HG03280 (cell line): ENCODE measurements at regions not wholly inside any gene's neighbourhood (a gene's known extent, or its start where the extent isn't known, plus 50 kb on each side); places are given as distances from the start of the nearest gene placed in this dataset.

Experiments
- ATAC-seq: cut with Tn5 transposase; IDR thresholded peaks from one replicate; pipeline ENCODE4 v1.9.1; 2021; ENCODE audit warnings: mild to moderate bottlenecking, moderate library complexity; ENCODE audit not compliant: unreplicated experiment

DNA sequence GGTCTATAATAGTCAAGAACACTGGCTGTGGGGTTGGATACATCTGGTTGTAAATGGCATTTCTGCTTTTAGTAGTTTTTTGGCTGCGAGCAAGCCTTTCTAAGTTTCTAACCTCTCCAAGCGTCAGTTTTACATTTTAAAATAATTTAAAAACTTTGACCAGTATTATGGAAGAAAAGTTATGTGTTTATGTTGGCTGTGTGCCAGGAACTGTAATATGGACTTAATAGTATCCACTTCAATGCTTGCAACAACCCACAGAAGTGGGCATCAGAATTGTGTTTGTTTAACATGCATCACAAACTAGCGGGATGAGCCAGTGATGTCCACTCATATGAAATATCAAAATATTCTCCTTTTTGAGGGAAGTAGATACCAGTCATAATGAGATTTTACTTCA lies 844.2 kb downstream of the JRKL start:
- ATAC-seq = no peak

GRCh38 chr11:97237151-97237550 lies 847.3 kb downstream of the JRKL start:
- no peak for ATAC-seq

DNA sequence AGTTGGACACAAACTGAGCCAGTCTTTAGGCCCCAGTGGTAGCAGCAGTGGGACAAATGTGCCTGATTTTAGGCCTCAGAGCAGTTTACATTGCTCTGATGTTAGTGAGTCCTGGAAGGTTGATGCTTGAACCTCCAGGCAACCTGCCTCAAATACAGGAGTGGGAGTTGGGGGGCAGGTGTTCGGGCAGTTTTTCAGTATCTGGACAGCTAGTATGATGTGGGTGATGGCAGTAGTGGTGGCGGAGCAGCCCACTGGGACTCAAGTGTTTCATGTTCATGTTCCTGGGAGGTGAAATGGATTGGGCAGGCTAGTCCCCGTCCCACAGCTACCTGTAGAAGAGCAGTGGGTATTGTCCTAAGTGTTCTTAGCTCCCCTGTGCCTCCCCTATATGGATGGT lies 857.8 kb downstream of the JRKL start:
- no peak for ATAC-seq

DNA sequence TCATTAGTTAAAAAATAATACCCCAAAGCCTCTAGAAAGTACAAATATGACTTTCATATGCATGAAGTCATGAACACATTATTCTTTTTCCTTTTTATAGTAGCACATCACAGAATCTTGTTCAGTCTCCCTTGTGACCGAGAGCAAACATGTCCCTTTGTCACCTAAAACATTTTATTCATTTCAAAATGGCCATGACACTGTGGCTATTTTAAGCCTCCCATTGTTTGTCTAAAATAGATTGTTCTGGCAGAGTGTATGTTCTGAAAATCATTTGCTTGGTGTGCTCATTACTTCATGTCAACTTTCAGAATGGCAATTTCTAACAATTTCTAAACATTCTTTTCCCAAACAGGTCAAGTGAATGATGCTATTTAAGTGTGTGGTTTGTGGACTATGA lies 865.0 kb downstream of the JRKL start:
- ATAC-seq = no peak

GRCh38 chr11:97259434-97259833 lies 869.6 kb downstream of the JRKL start:
- no peak for ATAC-seq

DNA sequence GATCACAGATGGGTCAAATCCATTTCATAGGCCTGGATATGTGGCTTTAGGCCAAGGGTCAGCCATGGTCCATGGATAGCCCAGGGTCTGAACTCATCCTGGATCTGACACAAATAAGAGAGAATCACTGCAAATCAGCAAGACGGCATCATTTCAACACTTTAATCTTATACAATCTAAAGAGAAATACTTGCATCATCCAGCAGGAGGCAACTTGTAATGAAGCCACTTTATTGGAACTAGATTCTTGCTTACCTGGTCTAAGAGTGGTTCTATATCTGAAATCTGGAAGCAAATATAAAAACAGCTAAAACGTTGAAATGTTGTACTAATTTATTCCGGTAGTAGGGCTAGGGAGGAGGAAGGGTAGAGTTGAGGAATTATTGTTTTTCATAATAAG lies 870.1 kb downstream of the JRKL start:
- ATAC-seq = no peak

GRCh38 chr11:97263183-97263858 lies 873.5 kb downstream of the JRKL start:
- no peak for ATAC-seq

- no peak for ATAC-seq
These were observed 879.7 kb downstream of the JRKL start for GRCh38 chr11:97269527-97269926.

- no peak for ATAC-seq
These were observed 889.5 kb downstream of the JRKL start for GRCh38 chr11:97279341-97279740.

DNA sequence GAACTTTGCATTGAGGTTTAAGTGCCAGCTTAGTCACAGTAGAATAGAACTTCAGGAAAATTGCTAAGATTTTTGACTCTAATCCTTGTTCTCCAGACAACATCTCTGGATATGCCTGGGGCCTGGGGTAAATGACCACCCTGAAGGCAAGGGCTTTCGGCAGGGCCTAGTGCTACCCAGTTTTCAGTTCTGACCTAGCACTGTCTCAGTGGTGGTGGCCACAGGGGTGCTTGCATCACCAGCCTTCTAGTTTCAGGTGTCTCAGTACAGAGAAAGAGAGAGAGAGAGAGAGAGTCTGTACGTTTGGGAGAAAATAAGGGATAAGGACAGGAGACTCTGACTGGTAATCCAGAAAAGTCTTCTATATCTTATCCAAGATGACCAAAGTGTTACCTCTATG lies 890.5 kb downstream of the JRKL start:
- ATAC-seq = no peak

DNA sequence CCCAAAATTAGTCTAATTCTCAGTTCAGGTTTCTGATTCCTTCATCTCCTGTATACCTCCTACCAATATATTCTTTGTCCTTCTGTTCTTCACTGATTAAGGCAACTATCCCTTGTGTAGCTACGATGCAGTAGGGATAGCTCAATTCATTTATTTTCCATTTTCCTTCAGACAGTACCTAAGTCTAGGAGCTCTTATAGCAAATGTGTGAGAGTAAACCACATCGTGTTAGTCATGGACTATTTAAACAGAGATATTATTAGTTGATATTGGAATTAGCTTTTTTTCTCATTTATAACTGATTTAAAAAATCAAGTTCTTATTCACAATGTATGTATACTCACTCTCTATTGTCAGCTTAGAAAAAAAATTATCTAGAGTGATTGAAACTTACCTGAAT lies 900.0 kb downstream of the JRKL start:
- no peak for ATAC-seq

DNA sequence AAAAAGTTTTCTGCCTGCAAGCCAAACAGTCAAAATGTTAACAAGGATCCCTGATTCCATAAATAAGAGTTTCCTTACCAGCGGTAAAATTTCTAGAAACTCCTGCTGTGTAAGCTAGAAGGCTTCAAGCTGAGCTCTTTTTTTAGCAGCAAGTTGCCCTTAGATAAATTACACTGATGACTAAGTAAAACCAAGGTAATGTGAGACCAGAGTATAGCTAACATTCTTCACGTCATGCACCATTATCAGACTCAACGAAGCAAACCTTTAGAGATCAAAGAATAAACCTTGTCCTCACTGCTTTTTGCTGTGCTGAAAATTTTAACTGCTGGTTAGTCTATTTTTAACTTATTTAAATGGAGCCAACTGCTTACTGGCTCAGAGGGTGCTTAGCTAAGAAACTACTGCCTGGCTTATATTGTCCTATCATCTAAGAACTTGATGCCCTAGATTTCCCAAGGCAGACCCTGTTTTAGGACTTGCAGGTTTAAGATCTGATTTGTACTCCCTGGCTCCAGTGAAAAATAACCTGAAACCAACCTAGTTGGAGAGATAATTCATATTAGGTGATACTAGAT lies 900.7 kb downstream of the JRKL start:
- ATAC-seq = no peak

- ATAC-seq = no peak
These were observed 906.5 kb downstream of the JRKL start for GRCh38 chr11:97296301-97296700.

DNA sequence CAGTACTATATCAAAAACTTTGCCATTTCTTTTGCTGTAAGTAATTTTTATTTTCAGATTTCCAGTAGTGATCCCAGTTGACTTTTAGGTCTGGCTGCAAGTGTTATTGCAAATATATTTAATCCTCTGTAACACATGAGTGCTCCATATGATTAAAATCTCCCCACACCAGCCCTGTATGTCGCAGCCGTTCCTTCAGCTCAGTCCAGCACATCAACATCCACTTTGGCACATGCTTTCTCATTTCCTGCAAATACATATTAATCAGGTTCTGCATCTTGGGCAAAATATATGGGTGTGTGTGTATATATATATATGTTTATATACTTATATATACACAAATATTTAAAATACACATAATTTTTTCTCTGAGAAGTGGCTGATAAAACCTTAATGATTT lies 919.5 kb downstream of the JRKL start:
- ATAC-seq = no peak

GRCh38 chr11:97325693-97326092 lies 935.9 kb downstream of the JRKL start:
- no peak for ATAC-seq

GRCh38 chr11:97332271-97332670 lies 942.5 kb downstream of the JRKL start:
- ATAC-seq = no peak

DNA sequence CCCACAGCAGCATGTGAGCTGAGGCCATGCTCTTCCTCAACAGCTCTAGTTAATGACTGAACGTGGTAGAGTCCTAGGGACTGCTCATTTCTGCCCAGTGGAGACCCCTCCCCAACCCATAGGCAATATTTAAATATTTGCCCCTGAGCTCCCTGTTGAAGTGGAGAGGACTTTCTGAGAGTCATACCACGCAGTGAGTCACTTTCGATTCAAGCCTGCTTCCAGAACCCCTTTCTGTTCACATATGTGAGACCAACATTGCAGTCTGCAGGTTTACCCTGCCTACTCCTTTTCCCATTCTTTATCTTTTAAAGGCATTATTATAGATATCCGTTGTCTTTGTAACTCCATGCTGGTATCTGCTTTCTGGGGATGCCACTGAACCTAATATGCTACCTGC lies 946.3 kb downstream of the JRKL start:
- ATAC-seq = no peak

DNA sequence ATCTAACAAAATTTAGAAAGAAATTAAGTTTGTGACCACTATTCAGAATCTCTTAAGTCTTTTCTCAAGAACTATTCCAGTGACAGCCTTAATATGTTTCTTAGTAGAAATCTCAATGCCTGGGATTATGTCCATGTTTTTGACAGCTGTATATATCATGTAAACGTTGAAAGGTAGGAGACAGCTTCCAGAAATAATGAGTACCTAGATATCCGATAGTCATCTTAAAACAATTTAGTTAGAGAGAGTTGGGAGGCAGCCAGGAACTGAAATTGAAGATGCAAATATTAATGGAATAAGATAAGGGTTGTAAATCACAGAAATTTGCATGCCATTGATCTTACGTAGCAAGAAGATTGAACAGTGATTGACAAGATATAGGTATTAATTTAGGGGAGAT lies 955.2 kb downstream of the JRKL start:
- ATAC-seq = no peak

- ATAC-seq = no peak
These were observed 959.4 kb downstream of the JRKL start for GRCh38 chr11:97349201-97349600.

- ATAC-seq = no peak
These were observed 962.1 kb downstream of the JRKL start for GRCh38 chr11:97351939-97352338.

- ATAC-seq = no peak
These were observed 964.2 kb downstream of the JRKL start for GRCh38 chr11:97354026-97354425.

- ATAC-seq = no peak
These were observed 964.8 kb downstream of the JRKL start for GRCh38 chr11:97354576-97354975.

DNA sequence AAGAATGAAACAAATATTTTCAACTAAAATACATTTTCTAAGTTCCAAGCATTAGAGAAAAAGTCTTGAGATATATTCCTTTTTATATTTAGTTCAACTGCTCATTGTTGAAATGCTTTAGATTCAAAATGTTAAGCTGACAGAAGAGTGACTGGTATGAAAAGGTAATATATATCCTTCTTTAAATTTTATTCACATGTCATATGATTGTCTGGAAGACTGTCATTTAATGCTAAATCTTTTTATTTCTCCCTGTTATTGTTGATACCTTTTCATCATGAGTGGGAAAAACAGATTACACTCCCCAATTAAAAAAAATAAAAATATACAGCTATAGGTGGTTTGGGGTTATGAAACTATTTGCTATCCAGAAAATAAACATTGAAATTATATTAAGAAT lies 965.4 kb downstream of the JRKL start:
- ATAC-seq = no peak
